SK-N-SH treated with all-trans-retinoic acid at 6 μM for 48 hours (cell line): ENCODE measurements at regions not wholly inside any gene's neighbourhood (a gene's known extent, or its start where the extent isn't known, plus 50 kb on each side); places are given as distances from the start of the nearest gene placed in this dataset.

Experiments used
- ARNTL ChIP-seq: fragments of 450-650 bp; formaldehyde crosslinking; IDR thresholded peaks from 2 replicates; pipeline ENCODE4 v1.5.0; 2020; ENCODE audit warnings: low read depth, mild to moderate bottlenecking, moderate library complexity, borderline replicate concordance
- CSDC2 ChIP-seq: fragments of 250-450 bp; sonication (Bioruptor Pico); IDR thresholded peaks from 2 replicates; pipeline ENCODE4 v1.5.0; 2020; ENCODE audit warnings: mild to moderate bottlenecking, moderate library complexity
- ESRRG ChIP-seq: fragments of 250-450 bp; sonication (Bioruptor Pico); IDR thresholded peaks from 2 replicates; pipeline ENCODE4 v1.6.1; 2021; ENCODE audit warnings: mild to moderate bottlenecking
- OSR1 ChIP-seq: fragments of 250-450 bp; sonication (Bioruptor Pico); IDR thresholded peaks from 2 replicates; pipeline ENCODE4 v1.8.0; 2022; ENCODE audit warnings: moderate library complexity, mild to moderate bottlenecking, inconsistent platforms
- ZFP3 ChIP-seq: fragments of 250-450 bp; sonication (Bioruptor Pico); IDR thresholded peaks from 2 replicates; pipeline ENCODE4 v1.5.0; 2020; ENCODE audit warnings: mild to moderate bottlenecking, moderate library complexity
- ZFP30 ChIP-seq: fragments of 450-650 bp; formaldehyde crosslinking; IDR thresholded peaks from 2 replicates; pipeline ENCODE4 v1.5.0; 2022; ENCODE audit warnings: mild to moderate bottlenecking, moderate library complexity
- ZNF70 ChIP-seq: fragments of 450-650 bp; formaldehyde crosslinking; IDR thresholded peaks from 2 replicates; pipeline ENCODE4 v1.5.0; 2020; ENCODE audit warnings: mild to moderate bottlenecking, moderate library complexity
- ZNF8 ChIP-seq: fragments of 450-650 bp; formaldehyde crosslinking; IDR thresholded peaks from 2 replicates; pipeline ENCODE4 v1.5.0; 2020; ENCODE audit warnings: mild to moderate bottlenecking, moderate library complexity
- TF ChIP-seq, protein P1 (sequence below): fragments of 250-450 bp; sonication (Bioruptor Pico); IDR thresholded peaks from 2 replicates; pipeline ENCODE4 v1.8.0; 2020; ENCODE audit warnings: mild to moderate bottlenecking, moderate library complexity, borderline replicate concordance
- TF ChIP-seq, protein P2 (sequence below): fragments of 250-450 bp; sonication (Bioruptor Pico); IDR thresholded peaks from 2 replicates; pipeline ENCODE4 v1.5.1; 2020; ENCODE audit warnings: low read depth, mild to moderate bottlenecking, moderate library complexity
- TF ChIP-seq, protein P3 (sequence below): fragments of 250-450 bp; sonication (Bioruptor Pico); IDR thresholded peaks from 2 replicates; pipeline ENCODE4 v1.5.0; 2020; ENCODE audit warnings: mild to moderate bottlenecking, moderate library complexity

DNA sequence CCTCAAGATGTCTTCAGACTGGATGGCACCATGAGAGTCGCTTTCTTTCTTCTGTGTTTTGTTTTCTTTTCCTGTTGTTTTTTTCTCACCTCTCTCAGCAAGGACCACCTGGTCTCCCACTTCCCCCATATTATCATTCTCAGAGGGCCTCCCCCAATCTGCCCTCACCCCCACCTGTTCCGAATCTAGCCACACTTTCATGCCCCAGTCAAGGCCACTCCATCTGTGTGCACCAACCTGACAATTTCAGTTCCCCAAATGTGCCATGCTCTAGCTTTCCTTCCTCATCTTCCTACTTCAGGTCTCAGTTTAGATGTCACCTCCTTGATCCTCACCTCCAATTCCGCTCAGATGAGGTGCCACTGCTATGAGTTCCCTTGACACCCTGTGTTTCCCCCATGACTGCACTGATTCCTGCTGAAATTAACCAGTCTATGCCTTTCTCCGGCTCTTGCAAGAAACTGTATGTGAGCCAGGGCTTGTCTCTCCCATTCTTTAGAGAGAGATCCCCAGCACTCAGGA is 146.2 kb downstream of the PLPP3 start:
- TF ChIP-seq, protein P1, sequence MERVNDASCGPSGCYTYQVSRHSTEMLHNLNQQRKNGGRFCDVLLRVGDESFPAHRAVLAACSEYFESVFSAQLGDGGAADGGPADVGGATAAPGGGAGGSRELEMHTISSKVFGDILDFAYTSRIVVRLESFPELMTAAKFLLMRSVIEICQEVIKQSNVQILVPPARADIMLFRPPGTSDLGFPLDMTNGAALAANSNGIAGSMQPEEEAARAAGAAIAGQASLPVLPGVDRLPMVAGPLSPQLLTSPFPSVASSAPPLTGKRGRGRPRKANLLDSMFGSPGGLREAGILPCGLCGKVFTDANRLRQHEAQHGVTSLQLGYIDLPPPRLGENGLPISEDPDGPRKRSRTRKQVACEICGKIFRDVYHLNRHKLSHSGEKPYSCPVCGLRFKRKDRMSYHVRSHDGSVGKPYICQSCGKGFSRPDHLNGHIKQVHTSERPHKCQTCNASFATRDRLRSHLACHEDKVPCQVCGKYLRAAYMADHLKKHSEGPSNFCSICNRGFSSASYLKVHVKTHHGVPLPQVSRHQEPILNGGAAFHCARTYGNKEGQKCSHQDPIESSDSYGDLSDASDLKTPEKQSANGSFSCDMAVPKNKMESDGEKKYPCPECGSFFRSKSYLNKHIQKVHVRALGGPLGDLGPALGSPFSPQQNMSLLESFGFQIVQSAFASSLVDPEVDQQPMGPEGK (CRISPR knock-in tag), result no peak
- TF ChIP-seq OSR1 (CRISPR knock-in tag), result no peak
- no peak for TF ChIP-seq ZNF70 (CRISPR knock-in tag)
- no peak for TF ChIP-seq ESRRG (CRISPR knock-in tag)
- TF ChIP-seq ARNTL, result no peak
- no peak for TF ChIP-seq CSDC2 (CRISPR knock-in tag)
- TF ChIP-seq ZFP3, result no peak
- TF ChIP-seq, protein P2, sequence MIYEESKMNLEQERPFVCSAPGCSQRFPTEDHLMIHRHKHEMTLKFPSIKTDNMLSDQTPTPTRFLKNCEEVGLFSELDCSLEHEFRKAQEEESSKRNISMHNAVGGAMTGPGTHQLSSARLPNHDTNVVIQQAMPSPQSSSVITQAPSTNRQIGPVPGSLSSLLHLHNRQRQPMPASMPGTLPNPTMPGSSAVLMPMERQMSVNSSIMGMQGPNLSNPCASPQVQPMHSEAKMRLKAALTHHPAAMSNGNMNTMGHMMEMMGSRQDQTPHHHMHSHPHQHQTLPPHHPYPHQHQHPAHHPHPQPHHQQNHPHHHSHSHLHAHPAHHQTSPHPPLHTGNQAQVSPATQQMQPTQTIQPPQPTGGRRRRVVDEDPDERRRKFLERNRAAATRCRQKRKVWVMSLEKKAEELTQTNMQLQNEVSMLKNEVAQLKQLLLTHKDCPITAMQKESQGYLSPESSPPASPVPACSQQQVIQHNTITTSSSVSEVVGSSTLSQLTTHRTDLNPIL (CRISPR knock-in tag), result no peak
- no peak for TF ChIP-seq ZFP30 (CRISPR knock-in tag)
- TF ChIP-seq, protein P3, sequence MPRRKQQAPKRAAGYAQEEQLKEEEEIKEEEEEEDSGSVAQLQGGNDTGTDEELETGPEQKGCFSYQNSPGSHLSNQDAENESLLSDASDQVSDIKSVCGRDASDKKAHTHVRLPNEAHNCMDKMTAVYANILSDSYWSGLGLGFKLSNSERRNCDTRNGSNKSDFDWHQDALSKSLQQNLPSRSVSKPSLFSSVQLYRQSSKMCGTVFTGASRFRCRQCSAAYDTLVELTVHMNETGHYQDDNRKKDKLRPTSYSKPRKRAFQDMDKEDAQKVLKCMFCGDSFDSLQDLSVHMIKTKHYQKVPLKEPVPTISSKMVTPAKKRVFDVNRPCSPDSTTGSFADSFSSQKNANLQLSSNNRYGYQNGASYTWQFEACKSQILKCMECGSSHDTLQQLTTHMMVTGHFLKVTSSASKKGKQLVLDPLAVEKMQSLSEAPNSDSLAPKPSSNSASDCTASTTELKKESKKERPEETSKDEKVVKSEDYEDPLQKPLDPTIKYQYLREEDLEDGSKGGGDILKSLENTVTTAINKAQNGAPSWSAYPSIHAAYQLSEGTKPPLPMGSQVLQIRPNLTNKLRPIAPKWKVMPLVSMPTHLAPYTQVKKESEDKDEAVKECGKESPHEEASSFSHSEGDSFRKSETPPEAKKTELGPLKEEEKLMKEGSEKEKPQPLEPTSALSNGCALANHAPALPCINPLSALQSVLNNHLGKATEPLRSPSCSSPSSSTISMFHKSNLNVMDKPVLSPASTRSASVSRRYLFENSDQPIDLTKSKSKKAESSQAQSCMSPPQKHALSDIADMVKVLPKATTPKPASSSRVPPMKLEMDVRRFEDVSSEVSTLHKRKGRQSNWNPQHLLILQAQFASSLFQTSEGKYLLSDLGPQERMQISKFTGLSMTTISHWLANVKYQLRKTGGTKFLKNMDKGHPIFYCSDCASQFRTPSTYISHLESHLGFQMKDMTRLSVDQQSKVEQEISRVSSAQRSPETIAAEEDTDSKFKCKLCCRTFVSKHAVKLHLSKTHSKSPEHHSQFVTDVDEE (CRISPR knock-in tag), result no peak
- no peak for TF ChIP-seq ZNF8 (CRISPR knock-in tag)
